Ovary (tissue), 7 donors: ENCODE measurements at regions not wholly inside any gene's neighbourhood (a gene's known extent, or its start where the extent isn't known, plus 50 kb on each side); places are given as distances from the start of the nearest gene placed in this dataset.

ENCODE experiments used
- DNase-seq, 5 donors: peaks; one replicate each; pipeline ENCODE4 v3.0.0-alpha.2; 2019 to 2020
- H3K27ac ChIP-seq, 2 donors: fragments of 200-600 bp; one replicate each; pipeline versions ENCODE4 v1.5.1 to v1.8.0; 2019 to 2022
- H3K27me3 ChIP-seq: fragments of 200-600 bp; one replicate; pipeline ENCODE4 v1.8.0; 2022
- H3K36me3 ChIP-seq: fragments of 200-600 bp; sonication (generic); one replicate; pipeline ENCODE4 v1.5.1; 2019
- H3K4me1 ChIP-seq: one replicate; pipeline ENCODE4 v1.8.1; 2013; ENCODE audit warnings: mild to moderate bottlenecking, moderate library complexity; ENCODE audit not compliant: insufficient read depth
- H3K4me3 ChIP-seq: fragments of 200-600 bp; sonication (generic); one replicate; pipeline ENCODE4 v1.5.1; 2017
- H3K9me3 ChIP-seq, 2 donors: fragments of 200-600 bp in 1 of 2; sonication (generic) in 1 of 2; one replicate each; pipeline versions ENCODE4 v1.5.1 to v1.8.1; 2013 to 2019; ENCODE audit warnings: mild to moderate bottlenecking in 1 of 2, moderate library complexity in 1 of 2
- EP300 ChIP-seq: sonication (generic); formaldehyde crosslinking; IDR thresholded peaks from one replicate; pipeline ENCODE4 v1.6.1; 2017; ENCODE audit warnings: antibody characterized with exemption
- POLR2A ChIP-seq: fragments of 450-650 bp; IDR thresholded peaks from one replicate; pipeline ENCODE4 v1.6.1; 2017; ENCODE audit warnings: antibody characterized with exemption, mild to moderate bottlenecking, moderate library complexity
- WGBS, 3 donors: extraction: QIAGEN DNeasy Blood & Tissue Kit in 1 of 3; methylation state at CpG; one replicate each; pipeline versions ENCODE4 v1.1.5 to v1.1.7; 2013 to 2017; 5-methylcytosine and 5-hydroxymethylcytosine counted together
- intact Hi-C, 4 donors: fragments of 100-400 bp; cut with DNase I; formaldehyde crosslinking; loops; one replicate each; pipeline versions ENCODE4 v1.11.0 to v1.15.1; 2022 to 2023
- TF ChIP-seq, protein P1 (sequence below), 3 donors: fragments of 450-650 bp in 2 of 3; fragments of 200-600 bp in 1 of 3; IDR thresholded peaks; one replicate each; pipeline versions ENCODE4 v1.5.1 to v1.8.0; 2016 to 2022; ENCODE audit warnings: antibody characterized with exemption in 3 of 3, mild to moderate bottlenecking in 1 of 3
- donor health status: DM: no; HTN: no; CAD: no; lungs with moderate emphysema.
- donor health status: DM: no; HTN: no; CAD: no.
- donor health status: Bipolar disorder and iron deficiency.
- donor health status: DM: no; HTN: no; CAD: no.
- donor health status: DM: yes; HTN: yes; CAD: no.

DNA sequence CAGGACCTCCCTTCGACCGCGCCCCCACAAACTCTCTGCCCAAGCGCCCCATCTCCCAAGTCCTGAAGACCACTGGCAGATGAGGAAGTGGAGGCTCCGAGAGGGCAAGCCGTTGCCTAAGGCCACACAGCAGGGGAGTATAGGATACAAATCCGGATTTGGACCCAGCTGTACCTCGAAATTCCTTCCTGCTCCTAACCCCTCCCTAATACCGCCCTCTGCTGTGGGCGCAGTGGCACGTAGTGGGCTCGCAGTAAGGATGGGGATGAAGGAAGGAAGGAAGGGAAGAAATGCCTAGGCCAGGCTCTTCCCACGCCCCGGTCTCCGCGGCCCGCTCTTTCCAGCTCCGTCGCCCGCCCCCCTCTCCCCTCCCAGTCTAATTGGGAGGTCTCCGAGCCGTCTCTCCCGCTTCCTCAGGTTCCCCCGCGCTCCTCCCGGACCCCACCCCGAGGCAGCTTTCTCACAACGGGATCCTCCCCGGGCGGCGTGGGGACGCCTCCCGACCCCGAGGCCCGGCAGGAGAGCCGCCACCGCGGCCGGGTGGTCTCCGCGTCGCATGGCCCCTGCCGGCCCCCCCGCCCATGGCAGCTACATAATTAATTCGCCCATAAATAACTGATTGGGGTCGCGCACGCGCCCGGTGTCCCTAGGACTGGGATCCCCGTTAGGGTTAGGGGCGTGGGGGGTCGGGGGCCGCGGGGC, 138.9 kb downstream of the C9orf50 start:
- intact Hi-C loops = loop anchor here in 3 of 4 donors (1.0 to 10.0 kb wide), 9 partner anchors 22 to 339 kb away; partner anchors contain the start of gene IER5L (in 2 of the 3)
- no peak for TF ChIP-seq EP300
- TF ChIP-seq, protein P1, sequence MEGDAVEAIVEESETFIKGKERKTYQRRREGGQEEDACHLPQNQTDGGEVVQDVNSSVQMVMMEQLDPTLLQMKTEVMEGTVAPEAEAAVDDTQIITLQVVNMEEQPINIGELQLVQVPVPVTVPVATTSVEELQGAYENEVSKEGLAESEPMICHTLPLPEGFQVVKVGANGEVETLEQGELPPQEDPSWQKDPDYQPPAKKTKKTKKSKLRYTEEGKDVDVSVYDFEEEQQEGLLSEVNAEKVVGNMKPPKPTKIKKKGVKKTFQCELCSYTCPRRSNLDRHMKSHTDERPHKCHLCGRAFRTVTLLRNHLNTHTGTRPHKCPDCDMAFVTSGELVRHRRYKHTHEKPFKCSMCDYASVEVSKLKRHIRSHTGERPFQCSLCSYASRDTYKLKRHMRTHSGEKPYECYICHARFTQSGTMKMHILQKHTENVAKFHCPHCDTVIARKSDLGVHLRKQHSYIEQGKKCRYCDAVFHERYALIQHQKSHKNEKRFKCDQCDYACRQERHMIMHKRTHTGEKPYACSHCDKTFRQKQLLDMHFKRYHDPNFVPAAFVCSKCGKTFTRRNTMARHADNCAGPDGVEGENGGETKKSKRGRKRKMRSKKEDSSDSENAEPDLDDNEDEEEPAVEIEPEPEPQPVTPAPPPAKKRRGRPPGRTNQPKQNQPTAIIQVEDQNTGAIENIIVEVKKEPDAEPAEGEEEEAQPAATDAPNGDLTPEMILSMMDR (IDR thresholded peaks at IDR 0.05) = peak in 1 of 3 donors; percentile 41
- H3K9me3 ChIP-seq = no peaks in the 10 kb centered on the region
- H3K27ac ChIP-seq = peak overlapping the region; percentile 92 to 100
- 6 to 8% (median 7%) methylated on average over 52 to 55 of the region's 55 CpGs for WGBS, 3 donors
- no peaks in the 10 kb centered on the region for H3K27me3 ChIP-seq
- no peaks in the 10 kb centered on the region for H3K36me3 ChIP-seq
- H3K4me3 ChIP-seq = peak overlapping the region; percentile 51
- DNase-seq = peak in 4 of 5 donors; percentile 62 to 81 (median 76)
- peaks cover 32% of the 10 kb centered on the region for H3K4me1 ChIP-seq

DNA sequence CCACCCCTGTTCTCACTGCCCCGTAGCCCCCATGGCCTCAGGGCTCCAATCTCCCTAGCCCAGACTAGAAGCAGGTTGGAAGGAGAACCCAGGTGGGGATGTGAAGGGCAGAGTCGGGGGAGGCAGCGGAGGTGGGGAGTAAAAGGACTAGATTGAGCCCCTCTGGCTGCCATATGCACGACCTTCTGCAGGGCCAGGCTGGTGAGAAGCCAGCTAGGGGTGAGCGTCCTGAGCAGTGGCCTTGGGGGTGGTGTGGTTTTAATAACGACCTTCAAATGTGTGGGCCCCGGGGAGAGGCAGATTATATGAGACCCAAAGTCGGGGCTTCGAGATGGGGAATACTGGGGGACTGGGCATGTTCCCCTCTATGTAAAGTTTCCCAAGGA, 139.5 kb downstream of the C9orf50 start:
- H3K36me3 ChIP-seq = no peaks in the 10 kb centered on the region
- DNase-seq = peak in 2 of 5 donors; percentile 60 to 63
- peaks cover 31% of the 10 kb centered on the region for H3K4me1 ChIP-seq
- H3K9me3 ChIP-seq = no peaks in the 10 kb centered on the region
- no peaks in the 10 kb centered on the region for H3K27me3 ChIP-seq
- H3K4me3 ChIP-seq = peak overlapping the region; percentile 51
- intact Hi-C loops = loop anchor here in 3 of 4 donors (5.0 to 10.0 kb wide), 7 partner anchors 67 to 337 kb away; partner anchors contain the start of gene IER5L (in 2 of the 3)
- no peak for TF ChIP-seq POLR2A
- TF ChIP-seq, protein P1 (IDR thresholded peaks at IDR 0.05) = no peak
- TF ChIP-seq EP300 = no peak
- 31 to 45% (median 33%) methylated on average over 9 of the region's 9 CpGs for WGBS, 3 donors
- peak overlapping the region; percentile 92 to 100 for H3K27ac ChIP-seq

DNA sequence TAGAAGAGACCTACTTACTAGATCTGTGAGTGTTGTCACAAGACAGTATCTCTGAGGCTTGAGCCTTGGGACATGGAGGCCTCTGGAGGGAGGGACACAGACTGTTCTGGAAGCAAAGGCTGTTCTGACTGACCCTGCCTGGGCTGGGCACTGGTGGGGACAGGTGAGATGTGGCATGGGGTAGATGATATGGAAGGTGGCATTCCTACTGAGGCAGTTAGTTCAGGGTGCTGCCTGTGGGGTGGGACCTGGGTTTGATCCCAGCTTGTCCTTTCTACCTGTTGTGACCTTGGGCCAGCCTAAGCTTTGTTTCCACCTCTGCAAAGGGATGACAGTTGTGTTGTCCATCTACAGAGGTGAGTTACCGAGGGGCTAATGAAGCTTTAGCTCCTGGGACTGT, 140.2 kb downstream of the C9orf50 start:
- no peaks in the 10 kb centered on the region for H3K36me3 ChIP-seq
- no peaks in the 10 kb centered on the region for H3K27me3 ChIP-seq
- H3K27ac ChIP-seq = peak overlapping the region; percentile 92 to 100
- no peaks in the 10 kb centered on the region for H3K9me3 ChIP-seq
- WGBS, 3 donors = 93 to 100% (median 100%) methylated on average over 1 of the region's 1 CpG
- no peak overlapping the region for H3K4me3 ChIP-seq
- no peak for DNase-seq
- TF ChIP-seq, protein P1 (IDR thresholded peaks at IDR 0.05) = no peak
- TF ChIP-seq EP300 = no peak
- TF ChIP-seq POLR2A = no peak
- intact Hi-C loops = loop anchor here in 3 of 4 donors (5.0 to 10.0 kb wide), 7 partner anchors 66 to 336 kb away; partner anchors contain the start of gene IER5L (in 2 of the 3)
- peaks cover 31% of the 10 kb centered on the region for H3K4me1 ChIP-seq

DNA sequence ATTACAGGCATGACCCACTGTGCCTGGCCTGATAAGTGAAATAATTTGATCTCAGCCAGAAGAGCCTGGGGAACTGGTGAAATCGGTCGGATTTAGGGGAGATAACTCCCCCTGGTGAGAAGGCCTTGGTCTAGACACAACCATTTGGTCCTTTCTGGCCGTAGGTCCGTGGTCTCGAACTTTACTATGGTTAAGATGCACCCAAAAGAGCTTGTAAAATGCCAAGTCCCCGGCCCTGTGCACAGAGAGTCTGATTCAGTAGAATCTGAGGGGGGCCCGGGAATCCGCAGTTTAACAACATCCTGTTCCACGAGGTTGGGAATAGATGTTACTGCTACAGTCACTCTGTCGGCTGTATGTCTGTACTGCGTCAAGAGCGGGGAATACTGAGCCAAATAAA, 140.7 kb downstream of the C9orf50 start:
- TF ChIP-seq, protein P1 (IDR thresholded peaks at IDR 0.05) = no peak
- no peak for TF ChIP-seq EP300
- TF ChIP-seq POLR2A = no peak
- H3K27ac ChIP-seq = peak overlapping the region; percentile 92 to 100
- WGBS, 3 donors = 31 to 41% (median 38%) methylated on average over 12 of the region's 12 CpGs
- no peaks in the 10 kb centered on the region for H3K27me3 ChIP-seq
- no peaks in the 10 kb centered on the region for H3K36me3 ChIP-seq
- H3K4me3 ChIP-seq = no peak overlapping the region
- intact Hi-C loops = loop anchor here in 3 of 4 donors (5.0 to 10.0 kb wide), 7 partner anchors 65 to 335 kb away; partner anchors contain the start of gene IER5L (in 2 of the 3)
- no peaks in the 10 kb centered on the region for H3K9me3 ChIP-seq
- peaks cover 30% of the 10 kb centered on the region for H3K4me1 ChIP-seq
- DNase-seq = peak in 1 of 5 donors; percentile 37
